GM23248 (cell line): ENCODE measurements at regions not wholly inside any gene's neighbourhood (a gene's known extent, or its start where the extent isn't known, plus 50 kb on each side); places are given as distances from the start of the nearest gene placed in this dataset.

Experiments used
- EZH2 ChIP-seq: fragments of 200-600 bp; sonication (generic); IDR thresholded peaks from 2 replicates; pipeline ENCODE4 v1.6.1; 2018; ENCODE audit warnings: antibody characterized with exemption, mild to moderate bottlenecking; ENCODE audit not compliant: insufficient read depth, poor library complexity, severe bottlenecking
- EZH2phosphoT487 ChIP-seq: fragments of 200-600 bp; sonication (generic); IDR thresholded peaks from 2 replicates; pipeline ENCODE4 v1.6.1; 2018; ENCODE audit warnings: antibody characterized with exemption, moderate library complexity, mild to moderate bottlenecking, low read depth; ENCODE audit not compliant: insufficient read depth

- TF ChIP-seq EZH2 (no peak), EZH2phosphoT487 (no peak)
Observed at GRCh38 chr17:49903523-49903922, 55.7 kb upstream of the TAC4 start.
